IPS-NIHi7 (cell line): ENCODE measurements at regions not wholly inside any gene's neighbourhood (a gene's known extent, or its start where the extent isn't known, plus 50 kb on each side); places are given as distances from the start of the nearest gene placed in this dataset.

Experiments
- DNase-seq: peaks from one replicate; pipeline ENCODE4 v3.0.0; 2012; ENCODE audit warnings: mixed read lengths; ENCODE audit errors: extremely low spot score

- DNase-seq = no peak
Observed at GRCh38 chr2:104040771-104041170, 813.1 kb upstream of the POU3F3 start.

- no peak for DNase-seq
Observed at GRCh38 chr2:104041351-104041750, 812.6 kb upstream of the POU3F3 start.

- no peak for DNase-seq
Observed at GRCh38 chr2:104043864-104044263, 810.1 kb upstream of the POU3F3 start.

- DNase-seq = no peak
Observed at GRCh38 chr2:104045071-104045470, 808.8 kb upstream of the POU3F3 start.

GRCh38 chr2:104046466-104046865 is 807.4 kb upstream of the POU3F3 start:
- no peak for DNase-seq

GRCh38 chr2:104047516-104047915 is 806.4 kb upstream of the POU3F3 start:
- no peak for DNase-seq

- no peak for DNase-seq
Observed at GRCh38 chr2:104049438-104049837, 804.5 kb upstream of the POU3F3 start.

- DNase-seq = no peak
Observed at GRCh38 chr2:104049981-104050380, 803.9 kb upstream of the POU3F3 start.

- DNase-seq = no peak
Observed at GRCh38 chr2:104050656-104051242, 803.2 kb upstream of the POU3F3 start.

- no peak for DNase-seq
Observed at GRCh38 chr2:104051766-104052165, 802.1 kb upstream of the POU3F3 start.

GRCh38 chr2:104052356-104052755 is 801.6 kb upstream of the POU3F3 start:
- DNase-seq = no peak

GRCh38 chr2:104056451-104056850 is 797.5 kb upstream of the POU3F3 start:
- DNase-seq = no peak

- no peak for DNase-seq
Observed at GRCh38 chr2:104068665-104069064, 785.2 kb upstream of the POU3F3 start.

- DNase-seq = no peak
Observed at GRCh38 chr2:104077573-104077972, 776.3 kb upstream of the POU3F3 start.

GRCh38 chr2:104078431-104079157 is 775.3 kb upstream of the POU3F3 start:
- DNase-seq = peak; percentile 11

GRCh38 chr2:104088745-104089144 is 765.2 kb upstream of the POU3F3 start:
- DNase-seq = no peak

- DNase-seq = no peak
Observed at GRCh38 chr2:104090407-104090806, 763.5 kb upstream of the POU3F3 start.

- DNase-seq = peak; percentile 17
Observed at GRCh38 chr2:104091894-104092293, 762.0 kb upstream of the POU3F3 start.

- no peak for DNase-seq
Observed at GRCh38 chr2:104092886-104093285, 761.0 kb upstream of the POU3F3 start.

- DNase-seq = no peak
Observed at GRCh38 chr2:104102615-104103014, 751.3 kb upstream of the POU3F3 start.

- DNase-seq = no peak
Observed at GRCh38 chr2:104109356-104109755, 744.6 kb upstream of the POU3F3 start.

GRCh38 chr2:104118889-104119288 is 735.0 kb upstream of the POU3F3 start:
- DNase-seq = peak; percentile 13

GRCh38 chr2:104120171-104120570 is 733.7 kb upstream of the POU3F3 start:
- DNase-seq = no peak

GRCh38 chr2:104125096-104125495 is 728.8 kb upstream of the POU3F3 start:
- no peak for DNase-seq
